ENCODE measurements at regions not wholly inside any gene's neighbourhood (a gene's known extent, or its start where the extent isn't known, plus 50 kb on each side); places are given as distances from the start of the nearest gene placed in this dataset.

GRCh38 chr6:14966906-14967711 lies 278.8 kb upstream of the JARID2 start:
- DNase-seq: no peak

- no peak for DNase-seq
Measured at GRCh38 chr6:14968056-14968637, 277.7 kb upstream of the JARID2 start.

- no peak for DNase-seq
Measured at GRCh38 chr6:14969126-14969525, 276.7 kb upstream of the JARID2 start.

- DNase-seq: no peak
Measured at GRCh38 chr6:14972379-14973067, 273.3 kb upstream of the JARID2 start.

GRCh38 chr6:14974372-14974771 lies 271.5 kb upstream of the JARID2 start:
- DNase-seq: no peak

- DNase-seq: no peak
Measured at GRCh38 chr6:14974792-14975470, 270.9 kb upstream of the JARID2 start.

GRCh38 chr6:14975471-14975817 lies 270.4 kb upstream of the JARID2 start:
- no peak for DNase-seq

- no peak for DNase-seq
Measured at GRCh38 chr6:14977747-14978382, 268.0 kb upstream of the JARID2 start.

GRCh38 chr6:14981960-14982359 lies 263.9 kb upstream of the JARID2 start:
- DNase-seq: no peak

- no peak for DNase-seq
Measured at GRCh38 chr6:14983599-14984518, 262.0 kb upstream of the JARID2 start.

- no peak for DNase-seq
Measured at GRCh38 chr6:14984519-14984853, 261.4 kb upstream of the JARID2 start.

GRCh38 chr6:14985366-14985765 lies 260.5 kb upstream of the JARID2 start:
- no peak for DNase-seq

- DNase-seq: no peak
Measured at GRCh38 chr6:14986370-14986769, 259.5 kb upstream of the JARID2 start.

GRCh38 chr6:14987490-14987889 lies 258.4 kb upstream of the JARID2 start:
- no peak for DNase-seq

- DNase-seq: no peak
Measured at GRCh38 chr6:14992382-14992781, 253.5 kb upstream of the JARID2 start.

GRCh38 chr6:14995208-14995607 lies 250.7 kb upstream of the JARID2 start:
- DNase-seq: no peak

GRCh38 chr6:14995966-14996602 lies 249.8 kb upstream of the JARID2 start:
- no peak for DNase-seq

- no peak for DNase-seq
Measured at GRCh38 chr6:14996892-14997291, 249.0 kb upstream of the JARID2 start.

GRCh38 chr6:14997507-14997906 lies 248.4 kb upstream of the JARID2 start:
- DNase-seq: no peak

GRCh38 chr6:14999106-14999505 lies 246.8 kb upstream of the JARID2 start:
- DNase-seq: no peak

- DNase-seq: no peak
Measured at GRCh38 chr6:15001326-15001910, 244.5 kb upstream of the JARID2 start.
